ENCODE measurements at regions not wholly inside any gene's neighbourhood (a gene's known extent, or its start where the extent isn't known, plus 50 kb on each side); places are given as distances from the start of the nearest gene placed in this dataset.

DNA sequence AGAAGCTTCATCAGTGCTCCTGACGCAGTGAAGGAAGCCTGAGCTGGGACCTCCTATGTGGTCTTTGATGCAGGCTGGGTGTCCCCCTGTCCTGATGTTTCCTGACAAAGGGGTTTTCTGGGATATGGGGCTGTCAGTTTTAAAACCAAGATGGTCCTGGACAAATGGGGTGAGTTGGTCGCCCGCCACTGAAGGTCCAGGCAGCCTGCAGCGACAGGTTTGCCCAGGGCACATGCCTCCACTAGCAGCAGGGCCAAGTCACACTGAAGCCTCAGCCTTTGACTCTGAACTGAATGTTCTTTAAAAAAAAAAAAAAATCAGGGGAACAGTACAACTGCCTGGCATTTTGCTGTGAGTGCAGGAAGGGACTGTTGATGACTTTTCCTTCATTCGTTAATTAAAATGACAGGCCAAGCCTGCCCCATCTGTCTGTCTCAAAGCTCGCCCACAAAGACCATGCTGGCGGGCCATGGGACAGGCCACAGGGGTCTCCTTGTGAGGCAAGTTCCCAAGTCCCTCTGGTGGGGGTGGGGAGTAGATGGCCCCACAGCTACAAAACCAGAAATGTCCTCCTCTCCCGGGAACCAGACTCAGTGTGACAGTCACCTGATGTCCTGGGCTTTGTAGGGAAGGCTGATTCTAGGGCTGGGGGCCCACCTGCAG lies 274.8 kb downstream of the CTTN start:
- Histone ChIP-seq H3K4me1 (ENCODE audit: low read length) (no peaks in the 10 kb centered on the region), H4K20me1 (ENCODE audit: insufficient read depth, low read depth, low read length) (no peaks in the 10 kb centered on the region), H3K27ac (ENCODE audit: low read length) (no peak overlapping the region), H3K9me2 (replicated peaks; ENCODE audit: insufficient read depth, low read length) (no peaks in the 10 kb centered on the region), H3K4me2 (ENCODE audit: low read depth, low read length, poor library complexity, severe bottlenecking) (no peak overlapping the region), H3K79me2 (ENCODE audit: low read length) (no peaks in the 10 kb centered on the region), H3K4me3 (ENCODE audit: low read length) (no peak overlapping the region), H2AFZ (ENCODE audit: low read length) (no peak overlapping the region), H3K36me3 (ENCODE audit: insufficient read depth, low read length) (no peaks in the 10 kb centered on the region), H3K27me3 (ENCODE audit: low read length) (no peaks in the 10 kb centered on the region), H3K9ac (ENCODE audit: low read length) (no peak overlapping the region), H3K9me3 (ENCODE audit: low read length) (no peaks in the 10 kb centered on the region)
- no peak for DNase-seq

- Histone ChIP-seq H3K27ac (ENCODE audit: low read length) (no peak overlapping the region), H3K9ac (ENCODE audit: low read length) (no peak overlapping the region), H3K27me3 (ENCODE audit: low read length) (no peaks in the 10 kb centered on the region), H3K4me1 (ENCODE audit: low read length) (no peaks in the 10 kb centered on the region), H3K9me2 (replicated peaks; ENCODE audit: insufficient read depth, low read length) (no peaks in the 10 kb centered on the region), H3K4me2 (ENCODE audit: low read depth, low read length, poor library complexity, severe bottlenecking) (no peak overlapping the region), H2AFZ (ENCODE audit: low read length) (no peak overlapping the region), H3K4me3 (ENCODE audit: low read length) (no peak overlapping the region), H4K20me1 (ENCODE audit: insufficient read depth, low read depth, low read length) (no peaks in the 10 kb centered on the region), H3K79me2 (ENCODE audit: low read length) (no peaks in the 10 kb centered on the region), H3K9me3 (ENCODE audit: low read length) (no peaks in the 10 kb centered on the region), H3K36me3 (ENCODE audit: insufficient read depth, low read length) (no peaks in the 10 kb centered on the region)
- no peak for DNase-seq
Observed at GRCh38 chr11:70674605-70675004, 276.3 kb downstream of the CTTN start.

DNA sequence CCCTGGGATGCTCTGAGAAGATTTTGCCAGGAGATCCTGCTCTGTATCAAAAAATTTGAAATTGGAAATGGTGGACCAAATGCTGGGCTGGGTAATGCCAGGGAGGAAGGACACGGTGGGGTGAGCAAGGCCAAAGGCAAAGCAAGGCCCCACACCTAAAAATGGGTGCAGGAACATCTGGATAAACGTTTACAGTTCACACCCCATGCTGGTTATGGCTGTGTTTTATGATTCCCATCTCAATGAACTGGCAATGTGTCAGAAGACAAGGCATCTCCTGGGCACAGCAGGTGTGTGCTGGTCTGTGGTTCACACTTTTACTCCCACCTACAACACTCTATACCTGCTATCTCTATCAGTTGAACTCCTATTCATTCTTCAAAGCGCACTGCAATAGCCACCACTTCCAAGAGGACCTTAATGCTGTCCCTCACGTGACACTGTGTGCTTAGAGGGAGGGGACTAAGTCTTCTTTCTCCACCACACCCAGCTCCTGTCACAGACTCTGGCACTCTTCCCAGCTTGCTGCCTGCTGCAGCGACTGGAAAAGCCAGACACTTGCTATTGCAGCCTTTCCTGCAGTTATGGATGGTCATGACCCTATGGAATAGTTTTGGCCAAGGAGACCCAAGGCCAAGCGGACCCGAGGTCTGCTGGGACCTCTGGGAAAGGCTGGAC lies 277.5 kb downstream of the CTTN start:
- Histone ChIP-seq H3K9ac (ENCODE audit: low read length) (no peak overlapping the region), H2AFZ (ENCODE audit: low read length) (no peak overlapping the region), H3K4me1 (ENCODE audit: low read length) (no peaks in the 10 kb centered on the region), H3K27me3 (ENCODE audit: low read length) (no peaks in the 10 kb centered on the region), H3K4me3 (ENCODE audit: low read length) (no peak overlapping the region), H3K9me3 (ENCODE audit: low read length) (no peaks in the 10 kb centered on the region), H3K4me2 (ENCODE audit: low read depth, low read length, poor library complexity, severe bottlenecking) (no peak overlapping the region), H4K20me1 (ENCODE audit: insufficient read depth, low read depth, low read length) (no peaks in the 10 kb centered on the region), H3K27ac (ENCODE audit: low read length) (no peak overlapping the region), H3K36me3 (ENCODE audit: insufficient read depth, low read length) (no peaks in the 10 kb centered on the region), H3K79me2 (ENCODE audit: low read length) (no peaks in the 10 kb centered on the region), H3K9me2 (replicated peaks; ENCODE audit: insufficient read depth, low read length) (no peaks in the 10 kb centered on the region)
- no peak for DNase-seq

GRCh38 chr11:70677232-70677916 lies 279.0 kb downstream of the CTTN start:
- no peak overlapping the region for H2AFZ ChIP-seq (ENCODE audit: low read length)
- no peak overlapping the region for H3K4me3 ChIP-seq (ENCODE audit: low read length)
- H3K4me2 ChIP-seq (ENCODE audit: low read depth, low read length, poor library complexity, severe bottlenecking), result no peak overlapping the region
- no peaks in the 10 kb centered on the region for H3K4me1 ChIP-seq (ENCODE audit: low read length)
- H3K9me2 ChIP-seq (replicated peaks; ENCODE audit: insufficient read depth, low read length), result no peaks in the 10 kb centered on the region
- H3K27ac ChIP-seq (ENCODE audit: low read length), result no peak overlapping the region
- H4K20me1 ChIP-seq (ENCODE audit: insufficient read depth, low read depth, low read length), result no peaks in the 10 kb centered on the region
- H3K36me3 ChIP-seq (ENCODE audit: insufficient read depth, low read length), result no peaks in the 10 kb centered on the region
- H3K9ac ChIP-seq (ENCODE audit: low read length), result no peak overlapping the region
- no peaks in the 10 kb centered on the region for H3K27me3 ChIP-seq (ENCODE audit: low read length)
- H3K79me2 ChIP-seq (ENCODE audit: low read length), result no peaks in the 10 kb centered on the region
- no peak for DNase-seq
- no peaks in the 10 kb centered on the region for H3K9me3 ChIP-seq (ENCODE audit: low read length)

DNA sequence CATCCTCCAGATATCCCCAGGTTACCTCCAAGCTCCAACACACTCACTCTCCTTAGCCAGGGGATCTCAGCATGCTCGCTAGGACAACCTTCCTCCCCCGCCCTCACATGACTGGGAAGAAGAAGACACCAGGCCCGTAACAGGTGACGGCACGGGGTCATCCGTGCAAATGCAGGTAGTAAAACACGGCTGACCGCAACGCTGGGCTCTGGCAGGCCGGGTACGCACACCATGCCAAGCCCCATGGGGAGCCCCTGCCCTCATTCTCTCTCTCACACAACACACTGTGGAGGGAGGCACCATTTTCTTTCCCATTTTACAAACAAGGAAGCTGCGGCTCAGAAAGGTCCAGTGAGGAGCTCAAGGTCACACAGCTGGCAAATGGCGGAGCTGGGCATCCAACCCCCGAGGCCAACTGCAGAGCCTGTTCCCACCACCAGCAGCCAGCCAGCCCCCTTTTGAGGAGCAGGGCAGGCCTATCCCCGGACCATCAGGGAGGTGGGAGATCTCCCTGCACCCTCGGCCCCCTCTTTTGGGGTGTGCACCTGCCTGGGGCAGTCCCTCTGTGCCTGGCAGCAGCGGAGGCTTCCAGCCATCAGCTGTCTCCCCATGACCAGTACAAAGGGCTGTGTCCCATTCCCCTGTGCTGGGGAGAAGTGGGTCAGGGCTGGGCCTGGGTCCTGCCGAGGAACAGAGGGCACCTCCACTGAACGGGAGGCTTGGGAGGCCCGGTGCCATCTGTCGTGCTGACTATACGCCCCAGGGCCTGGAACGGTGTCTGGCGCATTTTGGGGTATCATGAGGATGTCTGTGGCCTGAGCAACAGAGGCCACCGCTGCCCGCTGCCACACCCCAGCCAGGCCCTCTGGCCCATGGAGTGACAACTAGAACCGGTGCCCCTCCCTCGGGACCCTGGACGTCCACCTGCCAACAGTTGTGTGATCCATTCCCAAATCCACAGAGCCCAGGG lies 280.9 kb downstream of the CTTN start:
- no peaks in the 10 kb centered on the region for H3K79me2 ChIP-seq (ENCODE audit: low read length)
- no peaks in the 10 kb centered on the region for H3K36me3 ChIP-seq (ENCODE audit: insufficient read depth, low read length)
- no peak overlapping the region for H3K9ac ChIP-seq (ENCODE audit: low read length)
- H2AFZ ChIP-seq (ENCODE audit: low read length), result no peak overlapping the region
- no peak overlapping the region for H3K4me3 ChIP-seq (ENCODE audit: low read length)
- no peak for DNase-seq
- H3K9me3 ChIP-seq (ENCODE audit: low read length), result no peaks in the 10 kb centered on the region
- no peak overlapping the region for H3K4me2 ChIP-seq (ENCODE audit: low read depth, low read length, poor library complexity, severe bottlenecking)
- no peaks in the 10 kb centered on the region for H3K4me1 ChIP-seq (ENCODE audit: low read length)
- H4K20me1 ChIP-seq (ENCODE audit: insufficient read depth, low read depth, low read length), result no peaks in the 10 kb centered on the region
- H3K27me3 ChIP-seq (ENCODE audit: low read length), result no peaks in the 10 kb centered on the region
- H3K9me2 ChIP-seq (replicated peaks; ENCODE audit: insufficient read depth, low read length), result no peaks in the 10 kb centered on the region
- H3K27ac ChIP-seq (ENCODE audit: low read length), result no peak overlapping the region

DNA sequence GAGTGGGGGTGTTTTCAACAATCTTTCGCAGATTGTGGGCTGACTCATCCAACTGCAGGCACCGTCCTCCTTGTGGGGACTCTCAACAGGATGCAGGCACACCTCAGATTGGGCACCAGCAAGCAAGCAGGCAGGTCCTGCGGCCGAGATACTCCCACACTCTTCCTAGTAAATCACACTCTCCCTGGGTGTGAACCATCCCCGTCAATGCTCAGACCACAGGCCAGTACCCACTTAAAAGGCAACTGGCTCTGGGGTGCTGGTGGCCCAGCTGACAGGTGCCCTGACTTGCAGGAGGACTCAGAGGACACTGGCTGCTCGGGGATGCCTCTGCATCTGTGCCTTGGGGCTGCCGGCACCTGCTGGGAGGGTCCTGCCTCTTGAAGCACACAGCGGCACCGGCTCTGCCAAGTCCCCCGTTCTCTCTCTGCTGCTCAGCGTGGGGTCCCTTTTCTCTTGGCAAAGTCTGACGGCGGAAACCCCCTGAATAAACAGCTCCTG lies 282.5 kb downstream of the CTTN start:
- Histone ChIP-seq H3K27ac (ENCODE audit: low read length) (no peak overlapping the region), H4K20me1 (ENCODE audit: insufficient read depth, low read depth, low read length) (no peaks in the 10 kb centered on the region), H3K4me2 (ENCODE audit: low read depth, low read length, poor library complexity, severe bottlenecking) (no peak overlapping the region), H3K4me3 (ENCODE audit: low read length) (no peak overlapping the region), H3K27me3 (ENCODE audit: low read length) (no peaks in the 10 kb centered on the region), H3K36me3 (ENCODE audit: insufficient read depth, low read length) (no peaks in the 10 kb centered on the region), H3K4me1 (ENCODE audit: low read length) (no peaks in the 10 kb centered on the region), H3K9ac (ENCODE audit: low read length) (no peak overlapping the region), H2AFZ (ENCODE audit: low read length) (no peak overlapping the region), H3K9me2 (replicated peaks; ENCODE audit: insufficient read depth, low read length) (no peaks in the 10 kb centered on the region), H3K9me3 (ENCODE audit: low read length) (no peaks in the 10 kb centered on the region), H3K79me2 (ENCODE audit: low read length) (no peaks in the 10 kb centered on the region)
- DNase-seq, result no peak

DNA sequence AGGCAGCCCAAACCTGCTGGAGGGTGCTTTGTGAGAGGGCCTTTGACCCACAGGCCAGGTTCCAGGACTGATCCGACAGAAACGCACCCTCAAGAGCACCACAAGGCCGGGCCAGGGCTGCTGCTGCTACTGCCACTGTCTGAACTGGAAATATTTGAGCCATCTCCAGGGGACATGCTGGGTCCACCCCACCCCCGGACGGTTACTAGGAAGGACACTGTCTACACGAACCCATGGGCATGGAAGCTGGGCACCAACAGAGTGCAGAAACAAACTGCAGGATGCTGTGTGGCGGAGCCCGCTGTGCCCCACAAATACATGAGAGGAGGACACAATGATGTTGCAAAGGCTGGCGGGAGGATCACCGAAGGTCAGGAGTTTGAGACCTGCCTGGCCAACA lies 283.7 kb downstream of the CTTN start:
- H3K27me3 ChIP-seq (ENCODE audit: low read length), result no peaks in the 10 kb centered on the region
- H3K27ac ChIP-seq (ENCODE audit: low read length), result no peak overlapping the region

More for the DNA sequence above, 283.7 kb downstream of the CTTN start:
- H3K79me2 ChIP-seq (ENCODE audit: low read length), result no peaks in the 10 kb centered on the region
- H4K20me1 ChIP-seq (ENCODE audit: insufficient read depth, low read depth, low read length), result no peaks in the 10 kb centered on the region
- no peak overlapping the region for H2AFZ ChIP-seq (ENCODE audit: low read length)
- H3K4me1 ChIP-seq (ENCODE audit: low read length), result no peaks in the 10 kb centered on the region
- H3K9me2 ChIP-seq (replicated peaks; ENCODE audit: insufficient read depth, low read length), result no peaks in the 10 kb centered on the region
- no peak overlapping the region for H3K9ac ChIP-seq (ENCODE audit: low read length)
- no peak for DNase-seq
- no peak overlapping the region for H3K4me2 ChIP-seq (ENCODE audit: low read depth, low read length, poor library complexity, severe bottlenecking)
- no peaks in the 10 kb centered on the region for H3K36me3 ChIP-seq (ENCODE audit: insufficient read depth, low read length)
- H3K4me3 ChIP-seq (ENCODE audit: low read length), result no peak overlapping the region
- no peaks in the 10 kb centered on the region for H3K9me3 ChIP-seq (ENCODE audit: low read length)

Measured in Karpas-422 (cell line).